Lower leg skin (tissue), 4 donors: ENCODE measurements at regions not wholly inside any gene's neighbourhood (a gene's known extent, or its start where the extent isn't known, plus 50 kb on each side); places are given as distances from the start of the nearest gene placed in this dataset.
A peak's percentile ranks its signal among the peaks of the same experiment; 100 is the strongest.

Experiments
- DNase-seq, 2 donors: peaks; one replicate each; pipeline ENCODE4 v3.0.0-alpha.2; 2019; ENCODE audit warnings: low spot score in 2 of 2
- H3K4me3 ChIP-seq: fragments of 200-600 bp; sonication (generic); 2 replicates; pipeline ENCODE4 v1.5.1; 2017; ENCODE audit warnings: mild to moderate bottlenecking, low read depth; ENCODE audit not compliant: poor library complexity, severe bottlenecking
- POLR2A ChIP-seq, 2 donors: fragments of 450-650 bp; IDR thresholded peaks; one replicate each; pipeline ENCODE4 v1.6.1; 2016 to 2017; ENCODE audit warnings: antibody characterized with exemption in 2 of 2, mild to moderate bottlenecking in 1 of 2, moderate library complexity in 1 of 2
- WGBS, 2 donors: methylation state at CpG; one replicate each; pipeline ENCODE4 v1.1.5; 2018; 5-methylcytosine and 5-hydroxymethylcytosine counted together
- intact Hi-C: fragments of 100-400 bp; cut with DNase I; formaldehyde crosslinking; loops from one replicate; pipeline ENCODE4 v1.15.0; 2023; ENCODE audit warnings: low total_unique reads
- TF ChIP-seq, protein P1 (sequence below), 3 donors: fragments of 450-650 bp; IDR thresholded peaks; one replicate each; pipeline ENCODE4 v1.5.1; 2016; ENCODE audit warnings: antibody characterized with exemption in 3 of 3, mild to moderate bottlenecking in 3 of 3, moderate library complexity in 2 of 3

DNA sequence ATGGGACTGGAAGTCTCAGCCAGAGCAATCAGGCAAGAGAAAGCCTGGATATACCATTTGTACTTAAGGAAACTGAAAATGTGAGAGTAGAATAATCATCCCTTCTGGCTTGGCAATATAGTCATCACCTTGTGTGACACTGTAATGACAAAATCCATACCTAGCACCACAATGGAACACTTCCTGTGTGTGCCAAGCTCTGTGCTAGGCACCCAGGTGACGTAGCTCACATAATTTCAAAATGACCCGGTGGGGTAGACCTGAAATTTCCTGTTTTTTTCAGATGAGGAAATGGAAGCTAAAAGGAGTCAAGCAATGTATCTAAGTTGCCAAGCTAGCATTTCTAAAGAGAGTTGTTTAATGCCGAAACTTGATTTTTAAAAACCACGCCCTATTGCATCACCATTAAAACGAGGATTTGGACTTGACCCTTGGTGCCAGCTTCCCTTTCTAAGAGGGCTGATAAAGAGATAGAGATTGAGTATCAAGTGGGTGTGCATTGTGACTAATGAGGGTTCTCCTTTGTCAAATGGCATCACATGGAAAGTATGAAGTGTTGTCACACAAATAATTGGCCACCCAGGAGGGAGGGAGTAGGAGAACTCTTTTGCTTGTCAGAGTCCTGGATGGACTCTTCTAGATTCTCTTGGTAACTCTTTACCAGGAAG lies 141.3 kb upstream of the PDZRN3 start:
- no peak overlapping the region for H3K4me3 ChIP-seq
- DNase-seq = peak in 1 of 2 donors; percentile 35
- intact Hi-C loops = no loop called here
- 17 to 37% methylated on average over 5 of the region's 5 CpGs for whole genome bisulfite sequencing, 2 donors
- TF ChIP-seq, protein P1, sequence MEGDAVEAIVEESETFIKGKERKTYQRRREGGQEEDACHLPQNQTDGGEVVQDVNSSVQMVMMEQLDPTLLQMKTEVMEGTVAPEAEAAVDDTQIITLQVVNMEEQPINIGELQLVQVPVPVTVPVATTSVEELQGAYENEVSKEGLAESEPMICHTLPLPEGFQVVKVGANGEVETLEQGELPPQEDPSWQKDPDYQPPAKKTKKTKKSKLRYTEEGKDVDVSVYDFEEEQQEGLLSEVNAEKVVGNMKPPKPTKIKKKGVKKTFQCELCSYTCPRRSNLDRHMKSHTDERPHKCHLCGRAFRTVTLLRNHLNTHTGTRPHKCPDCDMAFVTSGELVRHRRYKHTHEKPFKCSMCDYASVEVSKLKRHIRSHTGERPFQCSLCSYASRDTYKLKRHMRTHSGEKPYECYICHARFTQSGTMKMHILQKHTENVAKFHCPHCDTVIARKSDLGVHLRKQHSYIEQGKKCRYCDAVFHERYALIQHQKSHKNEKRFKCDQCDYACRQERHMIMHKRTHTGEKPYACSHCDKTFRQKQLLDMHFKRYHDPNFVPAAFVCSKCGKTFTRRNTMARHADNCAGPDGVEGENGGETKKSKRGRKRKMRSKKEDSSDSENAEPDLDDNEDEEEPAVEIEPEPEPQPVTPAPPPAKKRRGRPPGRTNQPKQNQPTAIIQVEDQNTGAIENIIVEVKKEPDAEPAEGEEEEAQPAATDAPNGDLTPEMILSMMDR (IDR thresholded peaks at IDR 0.05) = no peak
- TF ChIP-seq POLR2A (IDR thresholded peaks at IDR 0.05) = no peak

DNA sequence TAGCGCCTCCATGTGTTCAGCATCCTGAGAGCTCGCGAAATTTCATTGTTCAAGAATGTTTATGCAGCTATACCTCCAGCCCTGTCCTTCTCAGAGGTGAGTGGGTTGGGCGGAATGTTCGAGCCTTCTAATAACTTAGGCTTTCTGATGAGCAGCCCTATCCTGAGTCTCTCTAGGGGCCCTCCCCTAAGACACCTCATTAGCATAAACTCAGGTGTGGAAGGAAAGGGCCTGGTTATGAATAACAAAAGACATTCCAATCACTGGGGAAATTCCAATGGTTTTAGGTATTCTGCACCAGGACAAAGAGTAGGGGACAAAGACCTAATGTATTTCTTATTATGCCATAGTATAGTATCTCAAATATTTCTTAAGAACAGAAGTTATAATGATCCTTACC lies 138.1 kb upstream of the PDZRN3 start:
- no peak overlapping the region for H3K4me3 ChIP-seq
- TF ChIP-seq, protein P1 (IDR thresholded peaks at IDR 0.05) = no peak
- TF ChIP-seq POLR2A (IDR thresholded peaks at IDR 0.05) = no peak
- intact Hi-C loops = no loop called here
- WGBS, 2 donors = 93 to 94% methylated on average over 5 of the region's 5 CpGs
- DNase-seq = no peak

DNA sequence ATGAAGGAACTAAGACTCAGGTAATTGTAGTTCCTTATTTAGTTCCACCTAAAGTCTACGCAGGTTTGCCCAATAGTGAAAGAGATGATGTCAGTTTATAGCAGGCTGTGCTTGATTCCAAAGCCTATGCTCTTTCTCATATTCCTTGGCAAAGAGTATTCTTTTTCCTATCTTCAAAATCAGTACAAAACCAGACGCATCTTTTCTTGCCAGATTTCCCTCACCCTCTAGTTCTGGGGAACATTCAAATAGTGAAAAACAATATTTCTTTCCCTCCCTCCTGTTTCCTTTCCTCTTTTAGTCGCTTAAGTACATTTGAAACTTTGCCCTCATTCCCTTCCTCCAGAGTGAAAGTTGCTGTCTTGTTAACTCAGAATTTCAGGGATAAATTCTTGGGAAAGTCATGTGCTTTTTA lies 134.6 kb upstream of the PDZRN3 start:
- 46 to 51% methylated on average over 3 of the region's 3 CpGs for WGBS, 2 donors
- TF ChIP-seq, protein P1 (IDR thresholded peaks at IDR 0.05) = no peak
- no peak for TF ChIP-seq POLR2A (IDR thresholded peaks at IDR 0.05)
- H3K4me3 ChIP-seq = no peak overlapping the region

DNA sequence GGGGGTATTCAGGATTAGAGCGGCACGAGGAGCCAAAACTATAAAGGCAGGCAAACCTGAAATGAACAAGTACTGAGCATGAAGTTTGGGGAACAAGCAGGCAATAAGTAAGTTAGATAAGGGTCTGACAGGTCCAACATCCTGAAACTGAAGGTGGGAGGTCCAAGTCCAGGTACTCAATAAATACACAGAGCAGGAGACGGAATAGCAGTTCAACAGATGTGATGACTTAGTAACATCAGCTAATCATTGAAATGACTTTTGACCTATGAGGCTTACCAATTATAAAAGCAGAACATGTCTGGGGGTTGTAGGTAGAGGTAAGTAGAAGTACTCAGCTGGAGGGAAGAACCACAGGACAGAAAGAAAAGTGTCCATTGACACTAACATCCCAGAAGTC lies 132.8 kb upstream of the PDZRN3 start:
- intact Hi-C loops = no loop called here
- H3K4me3 ChIP-seq = no peak overlapping the region
- TF ChIP-seq POLR2A (IDR thresholded peaks at IDR 0.05) = no peak
- no peak for DNase-seq
- WGBS, 2 donors = 94 to 95% methylated on average over 3 of the region's 3 CpGs

More for the DNA sequence above, 134.6 kb upstream of the PDZRN3 start:
- no peak for DNase-seq
- intact Hi-C loops = no loop called here

DNA sequence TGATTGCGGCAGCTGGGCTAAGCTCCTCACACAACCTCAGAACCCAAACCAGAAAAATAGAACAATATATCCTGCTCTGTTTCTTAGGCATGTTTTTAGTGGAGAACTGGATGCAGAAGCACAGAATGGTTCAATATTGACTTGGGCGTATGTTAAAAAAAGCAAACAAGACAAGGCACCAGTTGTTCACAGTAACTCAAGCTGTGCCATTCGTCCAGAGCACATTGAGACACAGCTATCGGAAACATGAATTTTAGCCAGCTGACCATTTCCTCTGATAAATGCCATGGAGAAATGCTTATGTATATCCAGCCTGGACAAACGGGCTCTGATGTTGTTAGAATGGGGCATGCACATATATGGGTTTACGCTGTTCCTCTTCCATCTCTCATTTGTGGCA lies 129.2 kb upstream of the PDZRN3 start:
- intact Hi-C loops = no loop called here
- TF ChIP-seq POLR2A (IDR thresholded peaks at IDR 0.05) = no peak
- TF ChIP-seq, protein P1 (IDR thresholded peaks at IDR 0.05) = no peak
- no peak overlapping the region for H3K4me3 ChIP-seq
- DNase-seq = no peak
- 89% methylated on average over 6 of the region's 6 CpGs for WGBS, 2 donors

DNA sequence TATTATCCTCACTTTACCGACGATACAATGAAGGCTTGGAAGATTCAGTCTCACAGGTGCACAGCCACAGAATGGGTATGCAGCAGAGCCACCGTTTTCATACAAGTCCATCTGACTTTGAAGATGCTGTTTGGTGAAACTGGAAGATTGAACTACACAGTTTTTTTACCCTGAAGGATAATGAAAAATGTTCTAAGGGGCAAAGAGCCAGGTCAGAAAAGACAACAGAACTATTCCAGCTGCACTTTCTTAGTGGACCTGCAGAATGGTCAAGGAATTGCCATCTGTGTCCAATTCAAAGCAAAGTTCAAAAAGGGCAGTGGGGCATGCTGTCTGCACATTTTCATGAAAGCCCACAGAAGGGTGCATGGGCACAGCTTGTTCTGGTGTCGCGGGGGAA lies 127.6 kb upstream of the PDZRN3 start:
- no peak for DNase-seq
- intact Hi-C loops = no loop called here
- WGBS, 2 donors = 66 to 71% methylated on average over 5 of the region's 5 CpGs
- H3K4me3 ChIP-seq = no peak overlapping the region
- TF ChIP-seq POLR2A (IDR thresholded peaks at IDR 0.05) = no peak
- TF ChIP-seq, protein P1 (IDR thresholded peaks at IDR 0.05) = no peak
